Smooth muscle cell (in vitro differentiated cells): ENCODE measurements at regions not wholly inside any gene's neighbourhood (a gene's known extent, or its start where the extent isn't known, plus 50 kb on each side); places are given as distances from the start of the nearest gene placed in this dataset.
A peak's percentile ranks its signal among the peaks of the same experiment; 100 is the strongest.

Source experiments
- DNase-seq: peaks from one replicate; lab custom pipeline; 2025; ENCODE audit not compliant: unreplicated experiment; lab: John Stamatoyannopoulos, UW
- H2AFZ ChIP-seq: fragments of 200-600 bp; sonication (generic); 2 replicates; pipeline ENCODE4 v1.6.0; 2016; ENCODE audit warnings: antibody characterized with exemption, low read depth, mild to moderate bottlenecking
- H3F3A ChIP-seq: fragments of 200-600 bp; sonication (generic); 2 replicates; pipeline ENCODE4 v1.6.0; 2017; ENCODE audit warnings: antibody characterized with exemption, low read depth
- H3K27ac ChIP-seq: fragments of 200-600 bp; sonication (generic); 2 replicates; pipeline ENCODE4 v1.5.1; 2016; ENCODE audit warnings: low read depth, mild to moderate bottlenecking
- H3K27me3 ChIP-seq: fragments of 200-600 bp; sonication (generic); 2 replicates; pipeline ENCODE4 v1.6.1; 2016; ENCODE audit warnings: low read depth, mild to moderate bottlenecking
- H3K36me3 ChIP-seq: fragments of 200-600 bp; sonication (generic); 2 replicates; pipeline ENCODE4 v1.5.1; 2016; ENCODE audit warnings: low read depth
- H3K4me1 ChIP-seq: fragments of 200-600 bp; sonication (generic); 2 replicates; pipeline ENCODE4 v1.5.1; 2016; ENCODE audit warnings: low read depth
- H3K4me2 ChIP-seq: fragments of 200-600 bp; sonication (generic); 2 replicates; pipeline ENCODE4 v1.6.0; 2016; ENCODE audit warnings: mild to moderate bottlenecking
- H3K4me3 ChIP-seq: fragments of 200-600 bp; sonication (generic); 2 replicates; pipeline ENCODE4 v1.5.1; 2016; ENCODE audit warnings: mild to moderate bottlenecking
- H3K79me2 ChIP-seq: fragments of 200-600 bp; sonication (generic); 2 replicates; pipeline ENCODE4 v1.6.0; 2016; ENCODE audit warnings: low read depth, mild to moderate bottlenecking
- H3K9ac ChIP-seq: fragments of 200-600 bp; sonication (generic); 2 replicates; pipeline ENCODE4 v1.6.0; 2016; ENCODE audit warnings: low read depth
- H3K9me3 ChIP-seq: fragments of 200-600 bp; sonication (generic); replicated peaks from 2 replicates; pipeline ENCODE4 v1.5.1; 2016; ENCODE audit warnings: low read depth
- H4K20me1 ChIP-seq: fragments of 200-600 bp; sonication (generic); 2 replicates; pipeline ENCODE4 v1.6.0; 2016; ENCODE audit warnings: low read depth
- WGBS: methylation state at CpG from one replicate; pipeline ENCODE4 v1.1.7; 2016; ENCODE audit warnings: low lambda C conversion rate; 5-methylcytosine and 5-hydroxymethylcytosine counted together
- TF ChIP-seq, protein P1 (sequence below): fragments of 200-600 bp; sonication (generic); IDR thresholded peaks from 2 replicates; pipeline ENCODE4 v1.5.1; 2017; ENCODE audit warnings: borderline replicate concordance, mild to moderate bottlenecking, antibody characterized with exemption; ENCODE audit not compliant: insufficient read depth, poor library complexity, severe bottlenecking

GRCh38 chr10:4763960-4764428 is 62.0 kb upstream of the AKR1E2 start:
- peaks cover 16% of the 10 kb centered on the region for H3K4me1 ChIP-seq
- H4K20me1 ChIP-seq: no peaks in the 10 kb centered on the region
- TF ChIP-seq, protein P1, sequence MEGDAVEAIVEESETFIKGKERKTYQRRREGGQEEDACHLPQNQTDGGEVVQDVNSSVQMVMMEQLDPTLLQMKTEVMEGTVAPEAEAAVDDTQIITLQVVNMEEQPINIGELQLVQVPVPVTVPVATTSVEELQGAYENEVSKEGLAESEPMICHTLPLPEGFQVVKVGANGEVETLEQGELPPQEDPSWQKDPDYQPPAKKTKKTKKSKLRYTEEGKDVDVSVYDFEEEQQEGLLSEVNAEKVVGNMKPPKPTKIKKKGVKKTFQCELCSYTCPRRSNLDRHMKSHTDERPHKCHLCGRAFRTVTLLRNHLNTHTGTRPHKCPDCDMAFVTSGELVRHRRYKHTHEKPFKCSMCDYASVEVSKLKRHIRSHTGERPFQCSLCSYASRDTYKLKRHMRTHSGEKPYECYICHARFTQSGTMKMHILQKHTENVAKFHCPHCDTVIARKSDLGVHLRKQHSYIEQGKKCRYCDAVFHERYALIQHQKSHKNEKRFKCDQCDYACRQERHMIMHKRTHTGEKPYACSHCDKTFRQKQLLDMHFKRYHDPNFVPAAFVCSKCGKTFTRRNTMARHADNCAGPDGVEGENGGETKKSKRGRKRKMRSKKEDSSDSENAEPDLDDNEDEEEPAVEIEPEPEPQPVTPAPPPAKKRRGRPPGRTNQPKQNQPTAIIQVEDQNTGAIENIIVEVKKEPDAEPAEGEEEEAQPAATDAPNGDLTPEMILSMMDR: no peak
- peak overlapping the region; percentile 69 for H3K4me2 ChIP-seq
- 57% methylated on average over 6 of the region's 6 CpGs for WGBS
- no peak overlapping the region for H3K4me3 ChIP-seq
- H3K9me3 ChIP-seq: no peaks in the 10 kb centered on the region
- no peak for DNase-seq
- H3K79me2 ChIP-seq: no peaks in the 10 kb centered on the region
- no peaks in the 10 kb centered on the region for H3K36me3 ChIP-seq
- H3K9ac ChIP-seq: peak overlapping the region; percentile 50
- H3K27me3 ChIP-seq: no peaks in the 10 kb centered on the region
- H3F3A ChIP-seq: peaks cover 8% of the 10 kb centered on the region
- peak overlapping the region; percentile 91 for H3K27ac ChIP-seq
- no peak overlapping the region for H2AFZ ChIP-seq

GRCh38 chr10:4763513-4763912 is 62.5 kb upstream of the AKR1E2 start:
- peak overlapping the region; percentile 69 for H3K4me2 ChIP-seq
- H3K36me3 ChIP-seq: no peaks in the 10 kb centered on the region
- peak overlapping the region; percentile 50 for H3K9ac ChIP-seq
- no peaks in the 10 kb centered on the region for H3K79me2 ChIP-seq
- H3F3A ChIP-seq: peaks cover 8% of the 10 kb centered on the region
- no peaks in the 10 kb centered on the region for H3K9me3 ChIP-seq
- H4K20me1 ChIP-seq: no peaks in the 10 kb centered on the region
- peaks cover 16% of the 10 kb centered on the region for H3K4me1 ChIP-seq
- no peak overlapping the region for H3K4me3 ChIP-seq
- TF ChIP-seq, protein P1: no peak
- no peak overlapping the region for H2AFZ ChIP-seq
- H3K27me3 ChIP-seq: no peaks in the 10 kb centered on the region
- peak overlapping the region; percentile 91 for H3K27ac ChIP-seq
- DNase-seq: no peak
- WGBS: 80% methylated on average over 1 of the region's 1 CpG

DNA sequence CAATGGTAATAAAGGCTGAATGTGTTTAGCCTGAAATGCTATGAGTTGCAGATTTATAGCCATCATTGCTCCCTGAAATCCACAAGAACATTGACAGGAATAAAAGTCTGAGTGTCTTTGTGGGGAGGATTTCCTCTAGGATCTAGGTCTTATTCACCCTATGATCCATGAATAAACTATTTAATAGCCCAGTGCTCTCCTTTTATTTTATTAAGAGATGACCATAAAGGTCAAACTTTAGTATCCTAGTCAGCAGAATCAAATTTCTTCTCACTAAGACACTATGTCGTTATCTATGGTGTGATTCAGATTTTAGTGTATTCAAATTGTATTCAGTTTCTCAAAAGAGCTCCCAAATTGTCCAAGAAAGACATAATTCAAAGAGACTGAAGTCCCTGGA is 67.8 kb upstream of the AKR1E2 start:
- Histone ChIP-seq H3K4me2 (no peak overlapping the region), H3K4me1 (no peaks in the 10 kb centered on the region), H2AFZ (no peak overlapping the region), H3K36me3 (no peaks in the 10 kb centered on the region), H3K9me3 (no peaks in the 10 kb centered on the region), H3F3A (no peaks in the 10 kb centered on the region), H3K27ac (no peak overlapping the region), H3K9ac (no peak overlapping the region), H3K4me3 (no peak overlapping the region), H3K27me3 (no peaks in the 10 kb centered on the region), H3K79me2 (no peaks in the 10 kb centered on the region), H4K20me1 (no peaks in the 10 kb centered on the region)
- TF ChIP-seq, protein P1: no peak
- no peak for DNase-seq
- 87% methylated on average over 1 of the region's 1 CpG for WGBS

- Histone ChIP-seq H3K9me3 (no peaks in the 10 kb centered on the region), H3K36me3 (no peaks in the 10 kb centered on the region), H3F3A (no peaks in the 10 kb centered on the region), H3K27ac (no peak overlapping the region), H4K20me1 (no peaks in the 10 kb centered on the region), H3K9ac (no peak overlapping the region), H2AFZ (peak overlapping the region; percentile 77), H3K4me2 (no peak overlapping the region), H3K4me3 (no peak overlapping the region), H3K27me3 (no peaks in the 10 kb centered on the region), H3K4me1 (no peaks in the 10 kb centered on the region), H3K79me2 (no peaks in the 10 kb centered on the region)
- TF ChIP-seq, protein P1: no peak
- 67% methylated on average over 10 of the region's 10 CpGs for WGBS
- DNase-seq: no peak
Observed at GRCh38 chr10:4755286-4755989, 70.6 kb upstream of the AKR1E2 start.
